Cardiac fibroblast (primary cell): ENCODE measurements at regions not wholly inside any gene's neighbourhood (a gene's known extent, or its start where the extent isn't known, plus 50 kb on each side); places are given as distances from the start of the nearest gene placed in this dataset.

Experiments used
- DNase-seq, 2 donors: peaks; one replicate each; pipeline versions ENCODE4 v3.0.0 to v3.0.0-alpha.2; 2010; ENCODE audit warnings: low read depth in 2 of 2
- H3K4me3 ChIP-seq, 2 donors: replicated peaks in 1 of 2; 1 replicate in 1 of 2; 2 replicates in 1 of 2; pipeline ENCODE4 v1.5.1; 2011; ENCODE audit warnings: low read depth in 2 of 2, low read length in 2 of 2, mild to moderate bottlenecking in 2 of 2, moderate library complexity in 1 of 2
- CTCF ChIP-seq: IDR thresholded peaks from one replicate; pipeline ENCODE4 v1.5.1; 2011; ENCODE audit warnings: low read depth, mild to moderate bottlenecking, low read length, inconsistent platforms

- no peak overlapping the region for H3K4me3 ChIP-seq
- DNase-seq: no peak
- TF ChIP-seq CTCF: no peak
Observed at GRCh38 chr20:57090590-57091560, 175.6 kb downstream of the BMP7 start.

- no peak for TF ChIP-seq CTCF
- no peak overlapping the region for H3K4me3 ChIP-seq
- no peak for DNase-seq
Observed at GRCh38 chr20:57091748-57092111, 174.7 kb downstream of the BMP7 start.

- TF ChIP-seq CTCF: peak; percentile 62
- no peak overlapping the region for H3K4me3 ChIP-seq
- DNase-seq: peak; percentile 32 to 44
Observed at GRCh38 chr20:57092112-57092899, 174.1 kb downstream of the BMP7 start.

- no peak for TF ChIP-seq CTCF
- H3K4me3 ChIP-seq: no peak overlapping the region
- DNase-seq: no peak
Observed at GRCh38 chr20:57092900-57093530, 173.4 kb downstream of the BMP7 start.

GRCh38 chr20:57093766-57094165 lies 172.7 kb downstream of the BMP7 start:
- TF ChIP-seq CTCF: no peak
- DNase-seq: no peak

GRCh38 chr20:57094252-57094891 lies 172.1 kb downstream of the BMP7 start:
- H3K4me3 ChIP-seq: no peak overlapping the region
- DNase-seq: no peak
- no peak for TF ChIP-seq CTCF

More at GRCh38 chr20:57093766-57094165, 172.7 kb downstream of the BMP7 start:
- H3K4me3 ChIP-seq: no peak overlapping the region
